ENCODE measurements at regions not wholly inside any gene's neighbourhood (a gene's known extent, or its start where the extent isn't known, plus 50 kb on each side); places are given as distances from the start of the nearest gene placed in this dataset.

- DNase-seq (ENCODE audit: low read depth, low spot score): no peak
These were observed 205.9 kb downstream of the IKZF2 start for GRCh38 chr2:212945526-212945925.

DNA sequence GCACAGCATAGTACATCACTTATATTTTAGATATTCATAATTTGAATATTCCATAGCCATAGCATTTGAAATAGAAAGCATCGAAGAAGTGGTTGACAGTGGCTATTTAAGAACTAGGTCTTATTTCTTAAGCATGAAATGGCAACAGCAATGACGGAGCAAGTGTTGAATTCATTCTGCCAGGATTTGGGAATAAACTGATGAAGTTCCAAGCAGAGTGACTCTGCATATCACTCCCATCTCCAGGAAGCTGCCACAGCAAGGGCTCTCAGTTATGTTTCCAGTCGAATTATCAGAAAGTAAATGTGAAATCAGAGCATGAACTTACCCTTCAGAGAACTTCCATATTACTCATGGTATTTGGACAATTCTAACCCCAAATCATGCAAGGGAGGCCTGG is 208.1 kb downstream of the IKZF2 start:
- no peak for DNase-seq (ENCODE audit: low read depth, low spot score)

DNA sequence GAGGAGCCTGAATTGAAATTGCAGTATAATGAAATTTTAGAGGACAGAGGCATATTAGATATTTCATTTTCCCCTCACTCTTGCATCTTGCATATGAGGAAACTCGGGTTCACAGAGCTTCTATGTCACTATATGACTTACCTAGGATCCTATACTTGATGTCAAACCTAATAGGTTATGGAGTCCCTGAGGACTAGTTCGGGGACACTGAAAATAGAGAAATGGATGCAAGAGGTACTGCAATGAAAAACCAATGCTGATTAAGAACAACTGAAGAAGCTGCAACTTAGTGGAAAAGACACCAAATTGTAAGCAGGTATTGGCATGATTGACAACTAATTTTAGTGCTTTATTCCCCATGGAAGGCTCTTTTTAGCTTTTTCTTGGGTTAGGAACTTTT is 210.1 kb downstream of the IKZF2 start:
- DNase-seq (ENCODE audit: low read depth, low spot score): no peak

- no peak for DNase-seq (ENCODE audit: low read depth, low spot score)
These were observed 210.6 kb downstream of the IKZF2 start for GRCh38 chr2:212940816-212941215.

GRCh38 chr2:212939777-212940531 is 211.5 kb downstream of the IKZF2 start:
- DNase-seq (ENCODE audit: low read depth, low spot score): no peak

DNA sequence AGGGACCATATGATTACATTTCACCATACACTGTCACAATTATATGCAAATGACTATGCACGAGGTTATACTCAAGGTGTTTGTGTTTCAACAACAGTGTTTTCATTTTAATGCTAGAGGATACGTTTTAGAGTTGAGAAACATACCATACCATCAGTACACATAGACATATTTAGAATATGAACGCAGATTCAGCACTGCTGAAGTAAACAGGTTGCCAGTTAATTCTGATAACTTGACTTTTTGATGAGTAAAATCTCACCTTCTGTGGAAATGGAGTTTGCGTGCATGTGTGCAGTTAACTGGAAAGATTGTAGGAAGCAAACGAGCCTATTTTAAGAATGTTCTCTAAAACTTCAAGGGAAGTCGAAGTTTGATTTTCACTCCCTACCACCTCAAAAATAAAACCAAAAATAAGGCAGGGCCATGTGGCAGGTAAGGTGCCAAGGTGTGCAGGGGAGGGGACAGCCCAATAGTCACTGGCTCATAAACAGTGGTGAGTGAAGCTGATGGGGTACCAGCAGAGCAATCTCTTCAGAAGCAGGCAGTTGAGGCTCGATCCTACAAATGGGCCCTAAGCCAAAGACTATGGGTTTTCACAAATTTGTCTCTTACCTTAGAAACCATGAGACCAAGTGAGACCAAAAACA is 213.1 kb downstream of the IKZF2 start:
- DNase-seq (ENCODE audit: low read depth, low spot score): no peak

DNA sequence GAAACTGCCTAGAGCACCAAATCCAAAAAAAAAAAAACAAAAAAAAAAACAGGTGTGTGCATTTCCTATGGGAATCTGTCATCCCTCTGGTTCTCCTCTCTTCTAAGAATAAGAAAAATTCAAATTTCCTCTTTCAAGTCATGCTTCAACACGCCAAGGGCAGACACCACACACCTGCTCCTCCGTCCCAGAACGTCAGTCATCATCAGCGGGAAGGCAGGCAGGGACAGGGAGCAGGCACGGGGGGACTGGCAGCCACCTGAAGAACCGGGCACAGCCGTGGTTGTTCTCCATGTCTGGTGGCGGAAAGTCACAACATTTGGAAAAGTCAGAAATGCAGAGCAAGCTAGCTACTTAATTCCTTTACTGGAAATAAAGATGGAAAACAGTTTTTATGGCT is 214.8 kb downstream of the IKZF2 start:
- no peak for DNase-seq (ENCODE audit: low read depth, low spot score)

DNA sequence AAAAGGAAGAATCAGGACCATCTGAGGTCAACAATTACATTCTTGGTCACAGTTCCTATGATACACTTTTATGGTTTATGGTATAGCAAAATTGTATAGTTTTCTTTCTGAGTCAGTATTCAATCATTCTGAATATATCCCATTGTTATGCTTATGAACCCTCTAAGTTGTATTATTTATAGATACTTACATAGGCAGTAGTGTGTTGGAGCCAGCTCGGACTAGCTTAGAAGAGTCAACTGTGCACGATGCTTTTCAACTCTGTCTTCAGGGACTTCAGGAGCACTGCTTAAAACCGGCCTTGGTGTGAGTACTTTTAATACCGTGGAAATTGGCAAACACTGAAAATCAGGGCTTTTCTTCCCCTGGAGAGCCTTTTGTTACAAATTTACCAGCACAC is 215.7 kb downstream of the IKZF2 start:
- DNase-seq (ENCODE audit: low read depth, low spot score): no peak

DNA sequence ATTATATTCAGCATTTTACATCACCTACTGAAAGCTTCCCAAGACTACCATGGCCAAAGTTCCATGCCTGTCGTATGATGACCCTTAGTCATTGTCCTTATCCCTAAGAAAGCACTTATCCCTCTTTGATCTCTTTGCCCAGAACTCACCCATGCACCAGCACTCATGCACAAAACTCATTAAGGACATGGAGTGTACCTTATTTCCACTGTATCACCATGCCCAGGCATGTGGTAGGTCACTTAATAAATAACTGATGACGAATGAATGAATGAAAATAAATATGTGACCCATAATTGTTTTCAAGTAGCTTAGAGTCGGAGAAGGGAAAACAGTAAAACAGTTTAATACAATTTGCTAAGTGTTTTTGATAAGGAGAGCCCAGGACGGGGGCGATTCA is 220.1 kb downstream of the IKZF2 start:
- no peak for DNase-seq (ENCODE audit: low read depth, low spot score)

DNA sequence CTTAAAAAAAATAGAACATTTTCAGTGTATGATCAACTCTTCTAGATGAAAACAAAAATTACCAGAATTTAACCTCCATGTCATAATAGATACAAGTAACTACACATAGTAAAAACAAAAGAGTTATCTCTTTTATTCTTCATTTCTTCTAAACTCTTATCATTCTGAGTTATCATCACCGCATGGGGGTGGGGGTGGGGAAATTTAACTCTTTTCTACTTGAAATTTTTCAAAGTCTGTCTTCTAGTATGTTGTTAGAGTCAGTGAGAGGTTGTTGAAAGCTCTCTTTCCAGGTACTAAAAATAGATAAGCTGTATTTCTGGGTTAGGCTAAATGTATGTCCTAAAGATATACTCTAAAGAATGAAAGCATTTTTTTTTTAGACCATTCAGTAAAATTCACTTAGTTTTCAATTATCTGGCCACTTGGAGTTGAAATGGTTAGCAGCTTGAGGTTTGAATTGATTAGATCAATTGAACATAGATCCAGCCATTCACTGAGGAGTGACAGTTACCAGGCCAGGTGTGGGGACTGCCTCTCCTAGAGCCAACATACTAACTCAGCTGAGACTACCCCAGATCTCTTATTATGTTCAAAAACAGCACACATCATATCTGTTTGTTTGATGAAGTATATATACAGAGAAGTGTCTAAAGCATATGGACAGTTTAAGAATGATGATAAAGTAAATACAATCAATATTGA is 220.7 kb downstream of the IKZF2 start:
- DNase-seq (ENCODE audit: low read depth, low spot score): no peak

- DNase-seq (ENCODE audit: low read depth, low spot score): no peak
These were observed 221.4 kb downstream of the IKZF2 start for GRCh38 chr2:212929971-212930370.

GRCh38 chr2:212929116-212929515 is 222.3 kb downstream of the IKZF2 start:
- DNase-seq (ENCODE audit: low read depth, low spot score): no peak

DNA sequence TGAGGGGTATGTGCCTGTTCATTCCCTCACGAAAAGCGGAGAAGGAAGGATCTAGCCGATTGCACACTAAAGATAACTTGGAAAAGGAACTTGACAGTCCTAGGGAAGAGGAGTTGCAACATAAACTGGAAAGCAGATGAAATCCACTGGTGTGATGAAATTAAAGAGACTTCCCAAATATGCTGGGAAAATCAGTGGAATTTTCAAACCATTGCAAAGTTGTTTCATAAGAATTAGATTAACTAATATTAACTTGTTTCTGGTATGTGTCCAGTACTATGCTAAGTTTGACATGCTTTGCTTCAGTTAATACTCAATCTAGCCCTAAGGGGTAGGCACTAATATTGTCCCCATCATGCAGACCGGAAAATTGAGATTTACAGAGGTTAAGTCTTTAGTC is 222.7 kb downstream of the IKZF2 start:
- DNase-seq (ENCODE audit: low read depth, low spot score): no peak

- no peak for DNase-seq (ENCODE audit: low read depth, low spot score)
These were observed 224.5 kb downstream of the IKZF2 start for GRCh38 chr2:212926940-212927339.

GRCh38 chr2:212923393-212923792 is 228.0 kb downstream of the IKZF2 start:
- DNase-seq (ENCODE audit: low read depth, low spot score): no peak

DNA sequence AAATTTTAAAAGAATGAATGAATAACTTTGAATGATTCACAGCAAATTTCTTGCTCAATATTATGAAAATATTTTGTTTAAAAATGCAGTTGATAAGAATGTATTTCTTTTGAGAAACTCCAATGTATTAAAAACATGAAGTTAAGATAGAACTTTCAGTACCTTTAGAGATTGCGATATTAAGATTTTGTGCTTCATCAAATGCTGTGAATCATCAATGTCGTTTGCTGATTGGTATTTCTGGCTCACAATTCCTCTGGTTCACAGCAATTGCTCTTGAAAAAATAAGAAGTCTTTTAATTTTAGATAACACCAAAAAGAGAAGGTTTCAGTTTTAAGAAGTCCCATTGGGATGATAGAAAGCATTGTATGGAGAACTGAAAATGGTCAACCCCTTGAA is 228.7 kb downstream of the IKZF2 start:
- no peak for DNase-seq (ENCODE audit: low read depth, low spot score)

GRCh38 chr2:212921711-212922110 is 229.7 kb downstream of the IKZF2 start:
- no peak for DNase-seq (ENCODE audit: low read depth, low spot score)

- DNase-seq (ENCODE audit: low read depth, low spot score): no peak
These were observed 230.4 kb downstream of the IKZF2 start for GRCh38 chr2:212921061-212921460.

DNA sequence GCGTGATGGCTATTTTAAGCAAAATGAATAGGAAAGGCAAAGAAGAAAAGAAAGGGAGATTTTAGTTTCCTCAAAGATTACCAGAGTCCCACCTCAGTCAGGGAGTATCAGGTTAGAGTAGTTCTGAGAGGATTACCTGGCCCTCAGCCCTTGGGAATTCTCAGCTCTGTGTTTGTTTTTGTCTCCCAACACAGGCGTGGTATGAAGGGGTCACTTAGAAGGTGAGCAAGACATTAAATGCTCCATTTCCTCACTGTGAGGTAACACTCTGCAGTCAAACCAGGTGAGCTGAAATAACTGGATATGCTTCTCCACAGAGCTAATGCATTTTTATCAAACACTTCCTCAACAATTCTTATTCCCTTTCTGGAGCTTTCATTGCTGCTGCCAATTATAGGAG is 232.2 kb downstream of the IKZF2 start:
- no peak for DNase-seq (ENCODE audit: low read depth, low spot score)

DNA sequence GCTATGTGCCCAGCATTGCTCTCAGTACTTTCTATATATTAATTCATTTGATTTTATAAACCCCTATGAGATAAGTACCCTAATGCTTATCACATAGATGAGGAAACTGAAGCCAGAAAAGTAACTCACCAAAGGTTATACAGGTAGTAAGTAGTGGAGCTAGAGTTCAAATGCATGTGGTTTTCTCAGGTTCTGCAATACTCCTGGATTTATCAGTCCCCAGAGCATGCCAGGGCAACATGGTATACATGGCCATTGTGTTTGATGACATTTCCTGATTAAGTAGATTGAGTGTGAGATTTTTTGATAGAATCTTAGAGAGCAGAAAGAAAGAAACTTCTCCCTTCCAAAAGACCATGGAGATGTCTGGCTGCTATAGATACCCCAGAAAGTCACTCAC is 233.1 kb downstream of the IKZF2 start:
- DNase-seq (ENCODE audit: low read depth, low spot score): no peak

DNA sequence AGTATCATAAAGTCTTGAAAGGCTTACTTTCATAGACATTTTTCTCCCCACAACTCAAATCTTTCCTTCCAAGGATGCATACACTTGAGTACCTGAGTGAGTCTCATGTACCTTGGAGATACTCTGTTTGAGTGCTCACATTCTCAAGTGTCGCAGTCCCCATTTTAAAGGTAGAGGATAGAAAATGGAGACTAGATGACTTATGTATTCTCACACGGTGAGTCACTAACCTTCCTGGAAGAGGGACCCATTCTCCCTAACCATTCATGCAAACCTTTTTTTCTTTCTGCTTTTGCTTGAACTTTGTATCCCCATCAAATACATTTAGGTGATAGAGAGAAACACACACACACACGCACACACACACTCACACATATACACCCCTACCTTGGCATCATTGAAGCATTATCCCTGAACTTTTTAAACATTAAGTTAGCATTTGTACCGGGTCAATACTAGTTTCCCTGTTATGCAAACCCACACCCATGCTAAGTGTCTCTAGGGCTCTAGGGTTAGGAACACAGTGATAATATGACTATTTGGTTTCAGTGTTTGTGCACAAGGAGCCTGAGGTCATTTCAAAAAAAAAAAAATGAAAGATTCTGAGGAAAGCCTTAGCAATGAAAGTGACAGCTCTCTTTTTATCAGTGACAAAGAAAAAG is 236.2 kb downstream of the IKZF2 start:
- DNase-seq (ENCODE audit: low read depth, low spot score): no peak

- no peak for DNase-seq (ENCODE audit: low read depth, low spot score)
These were observed 237.0 kb downstream of the IKZF2 start for GRCh38 chr2:212914392-212914791.

All from brain pericyte (primary cell).